ENCODE measurements at regions not wholly inside any gene's neighbourhood (a gene's known extent, or its start where the extent isn't known, plus 50 kb on each side); places are given as distances from the start of the nearest gene placed in this dataset.

GRCh38 chr4:8781641-8782040 is 90.0 kb downstream of the HMX1 start:
- intact Hi-C loops (cut with DNase I) = no loop called here
- no peak for ATAC-seq
- TF ChIP-seq CTCF (IDR thresholded peaks at IDR 0.05) (no peak), POLR2A (IDR thresholded peaks at IDR 0.05) (no peak)
- no peak for DNase-seq
- no peaks in the 10 kb centered on the region for H3K4me1 ChIP-seq
- 82 to 86% (median 85%) methylated on average over 7 to 8 of the region's 8 CpGs; no CpG with 5 or more reads in 1 of the 4 donors for WGBS, 4 donors
- H3K36me3 ChIP-seq = no peaks in the 10 kb centered on the region
- H3K9me3 ChIP-seq = no peaks in the 10 kb centered on the region
- H3K27ac ChIP-seq = no peak overlapping the region
- H3K27me3 ChIP-seq = peaks cover 0 to 25% (median 0%) of the 10 kb centered on the region in 9 donors
- H3K4me3 ChIP-seq = no peak overlapping the region

DNA sequence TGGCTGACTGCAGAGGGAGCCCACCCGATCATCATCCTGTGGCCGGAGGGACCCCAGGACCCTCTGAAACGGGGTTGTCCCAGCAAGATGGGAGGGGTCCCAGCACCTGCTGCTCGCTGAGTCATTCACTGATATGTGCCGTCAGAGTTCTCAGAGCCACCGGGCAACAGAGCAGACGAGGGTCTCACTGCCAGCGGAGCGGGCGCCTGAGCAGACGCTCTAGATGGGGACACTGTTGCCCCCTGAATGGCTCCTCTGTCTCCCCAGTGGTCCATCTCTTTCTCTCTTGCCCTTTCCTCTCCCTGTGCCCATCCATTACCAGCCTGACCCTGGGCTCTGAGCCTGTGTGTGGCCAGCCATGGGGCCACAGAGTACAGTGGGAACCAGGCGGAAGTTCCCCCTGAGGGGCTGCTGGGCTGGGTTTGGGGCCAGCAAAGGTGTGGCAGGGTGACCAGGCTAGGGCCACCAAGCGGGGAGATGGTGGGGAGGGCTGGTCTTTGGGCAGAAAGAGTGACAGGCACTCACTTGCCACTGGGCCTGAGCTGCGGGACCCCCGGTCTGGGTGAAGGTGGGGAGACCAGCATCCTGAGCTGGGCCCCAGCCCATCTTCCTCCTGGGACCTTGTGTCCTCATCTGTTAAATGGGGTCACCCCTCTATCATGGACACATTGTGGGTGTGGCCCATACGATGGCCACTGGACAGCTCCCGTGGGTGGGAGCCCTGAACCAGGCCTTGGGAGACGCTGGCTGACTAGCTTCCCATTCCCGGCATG is 90.9 kb downstream of the HMX1 start:
- DNase-seq (no peak), ATAC-seq (no peak)
- Histone ChIP-seq H3K4me1 (no peaks in the 10 kb centered on the region), H3K27ac (no peak overlapping the region), H3K4me3 (no peak overlapping the region), H3K27me3 (peaks cover 0 to 23% (median 0%) of the 10 kb centered on the region in 9 donors), H3K36me3 (no peaks in the 10 kb centered on the region), H3K9me3 (no peaks in the 10 kb centered on the region)
- 58 to 67% (median 63%) methylated on average over 17 to 19 of the region's 19 CpGs for WGBS, 4 donors
- no peak for TF ChIP-seq POLR2A (IDR thresholded peaks at IDR 0.05)
- no peak for TF ChIP-seq CTCF (IDR thresholded peaks at IDR 0.05)
- intact Hi-C loops (cut with DNase I) = no loop called here

DNA sequence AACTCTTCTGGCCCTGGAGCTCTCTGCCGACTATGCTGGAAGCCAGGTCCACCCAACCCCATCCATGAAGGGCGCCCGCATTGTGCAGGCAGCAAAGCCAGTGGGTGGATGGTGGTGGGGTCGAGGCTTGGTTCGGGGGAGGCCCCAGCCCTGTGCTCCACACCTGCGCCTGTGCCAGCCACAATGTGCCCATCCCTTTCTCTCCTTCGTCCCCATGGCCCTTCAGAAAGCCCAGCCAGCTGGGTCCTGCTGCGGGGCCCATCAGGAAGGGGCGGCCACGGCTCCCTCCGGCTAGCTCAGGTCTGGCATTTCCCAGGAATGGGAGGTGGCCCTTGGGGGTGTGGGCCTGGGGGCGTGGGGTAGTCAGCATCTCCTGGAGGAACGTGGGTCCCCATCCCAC is 91.6 kb downstream of the HMX1 start:
- WGBS, 4 donors = 54 to 72% (median 66%) methylated on average over 8 to 13 of the region's 13 CpGs

More for the DNA sequence above, 91.6 kb downstream of the HMX1 start:
- Histone ChIP-seq H3K4me1 (no peaks in the 10 kb centered on the region), H3K9me3 (no peaks in the 10 kb centered on the region), H3K36me3 (no peaks in the 10 kb centered on the region), H3K4me3 (no peak overlapping the region), H3K27ac (no peak overlapping the region), H3K27me3 (peaks cover 0 to 22% (median 0%) of the 10 kb centered on the region in 9 donors)
- intact Hi-C loops (cut with DNase I) = no loop called here
- DNase-seq (no peak), ATAC-seq (no peak)
- TF ChIP-seq POLR2A (IDR thresholded peaks at IDR 0.05) = no peak
- no peak for TF ChIP-seq CTCF (IDR thresholded peaks at IDR 0.05)
